GM12865 (cell line): ENCODE measurements at regions not wholly inside any gene's neighbourhood (a gene's known extent, or its start where the extent isn't known, plus 50 kb on each side); places are given as distances from the start of the nearest gene placed in this dataset.
A peak's percentile ranks its signal among the peaks of the same experiment; 100 is the strongest.

Source experiments
- DNase-seq: peaks from one replicate; pipeline ENCODE4 v3.0.0; 2010; ENCODE audit warnings: low read depth
- H3K4me3 ChIP-seq: 2 replicates; pipeline ENCODE4 v1.5.1; 2011; ENCODE audit warnings: mild to moderate bottlenecking, low read depth, low read length, control low read depth
- TF ChIP-seq, protein P1 (sequence below): IDR thresholded peaks from 2 replicates; pipeline ENCODE4 v1.5.1; 2011; ENCODE audit warnings: low read length, control low read depth, low read depth, inconsistent platforms; ENCODE audit not compliant: insufficient read depth; ENCODE audit errors: missing control alignments

DNA sequence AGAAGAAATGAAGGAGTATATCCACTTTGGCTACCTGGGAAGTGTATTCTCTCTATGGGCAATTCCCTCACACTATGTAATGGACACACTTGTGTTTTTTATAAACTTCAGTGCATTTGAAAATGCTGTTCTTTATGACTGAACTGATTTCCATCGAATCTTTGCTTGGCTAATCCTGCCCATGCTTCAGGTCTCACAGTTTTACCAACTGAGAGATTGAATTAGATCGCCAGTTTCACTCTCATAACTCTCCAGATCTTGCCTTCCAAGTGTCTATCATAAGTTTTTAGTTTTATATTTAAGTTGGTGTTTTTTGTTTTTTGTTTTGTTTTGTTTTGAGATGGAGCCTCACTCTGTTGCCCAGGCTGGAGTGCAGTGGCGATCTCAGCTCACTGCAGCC lies 73.5 kb upstream of the MBNL1 start:
- TF ChIP-seq, protein P1, sequence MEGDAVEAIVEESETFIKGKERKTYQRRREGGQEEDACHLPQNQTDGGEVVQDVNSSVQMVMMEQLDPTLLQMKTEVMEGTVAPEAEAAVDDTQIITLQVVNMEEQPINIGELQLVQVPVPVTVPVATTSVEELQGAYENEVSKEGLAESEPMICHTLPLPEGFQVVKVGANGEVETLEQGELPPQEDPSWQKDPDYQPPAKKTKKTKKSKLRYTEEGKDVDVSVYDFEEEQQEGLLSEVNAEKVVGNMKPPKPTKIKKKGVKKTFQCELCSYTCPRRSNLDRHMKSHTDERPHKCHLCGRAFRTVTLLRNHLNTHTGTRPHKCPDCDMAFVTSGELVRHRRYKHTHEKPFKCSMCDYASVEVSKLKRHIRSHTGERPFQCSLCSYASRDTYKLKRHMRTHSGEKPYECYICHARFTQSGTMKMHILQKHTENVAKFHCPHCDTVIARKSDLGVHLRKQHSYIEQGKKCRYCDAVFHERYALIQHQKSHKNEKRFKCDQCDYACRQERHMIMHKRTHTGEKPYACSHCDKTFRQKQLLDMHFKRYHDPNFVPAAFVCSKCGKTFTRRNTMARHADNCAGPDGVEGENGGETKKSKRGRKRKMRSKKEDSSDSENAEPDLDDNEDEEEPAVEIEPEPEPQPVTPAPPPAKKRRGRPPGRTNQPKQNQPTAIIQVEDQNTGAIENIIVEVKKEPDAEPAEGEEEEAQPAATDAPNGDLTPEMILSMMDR: no peak
- H3K4me3 ChIP-seq: peak overlapping the region; percentile 65; the same call in 1 of the 2 replicates
- DNase-seq: no peak

DNA sequence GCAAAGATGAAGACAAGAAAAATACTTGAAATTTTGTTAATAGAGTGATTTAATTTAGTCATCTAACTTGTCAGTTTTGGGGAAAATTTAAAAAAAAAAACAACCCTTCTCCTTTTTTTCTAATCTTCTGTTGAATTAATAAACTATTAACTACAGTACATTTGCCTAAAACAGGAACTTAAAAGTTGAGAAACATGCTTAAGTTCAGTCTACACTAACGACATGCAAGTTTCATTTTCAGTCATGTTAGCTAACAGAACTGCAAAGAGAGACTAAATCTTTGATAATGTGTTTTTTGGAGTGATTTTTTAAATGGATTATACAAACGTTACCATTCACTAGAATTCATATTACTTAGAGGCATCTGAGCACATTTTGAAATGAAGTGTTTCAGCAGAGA lies 71.9 kb upstream of the MBNL1 start:
- DNase-seq: peak; percentile 80
- TF ChIP-seq, protein P1: no peak
- H3K4me3 ChIP-seq: peak overlapping the region; percentile 47

DNA sequence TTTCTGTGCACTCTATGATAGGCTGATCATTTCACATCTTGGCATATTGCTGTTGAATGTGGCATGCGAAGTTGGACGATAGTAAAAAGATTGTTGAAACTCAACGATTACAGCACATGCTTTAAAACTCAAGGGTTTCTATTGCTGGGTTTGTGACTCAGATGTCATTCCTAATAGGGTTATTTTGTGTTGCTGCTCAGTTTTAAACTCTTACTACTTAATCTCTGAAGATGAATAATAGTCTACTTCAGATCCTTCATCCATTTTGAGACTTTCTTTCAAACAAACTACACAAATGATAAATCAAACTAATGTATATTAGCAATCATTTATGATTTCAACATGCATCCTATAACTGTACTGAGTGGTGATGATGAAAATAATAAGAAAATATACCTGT lies 71.3 kb upstream of the MBNL1 start:
- peak overlapping the region; percentile 47 for H3K4me3 ChIP-seq
- DNase-seq: peak; percentile 56
- TF ChIP-seq, protein P1: no peak

DNA sequence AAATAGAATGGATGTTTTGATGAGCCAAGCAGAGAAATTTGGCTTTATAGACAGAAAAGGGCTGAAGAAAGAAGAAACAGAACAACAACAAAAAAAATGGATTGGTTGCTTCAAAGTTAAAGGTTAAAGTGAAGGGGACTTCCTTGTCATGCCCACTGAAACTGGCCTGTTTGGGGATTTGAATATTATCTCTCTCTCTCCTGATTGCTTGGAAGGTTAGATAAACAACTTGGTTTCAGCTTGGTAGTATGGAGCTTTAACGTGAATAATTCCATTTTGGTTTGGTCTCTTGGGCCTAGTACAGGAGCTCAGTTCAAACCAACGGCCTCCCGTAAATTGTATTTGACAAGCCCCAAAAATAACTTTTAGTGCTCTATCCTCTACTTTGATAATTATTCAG lies 70.8 kb upstream of the MBNL1 start:
- H3K4me3 ChIP-seq: peak overlapping the region; percentile 47
- TF ChIP-seq, protein P1: no peak
- DNase-seq: peak; percentile 81

DNA sequence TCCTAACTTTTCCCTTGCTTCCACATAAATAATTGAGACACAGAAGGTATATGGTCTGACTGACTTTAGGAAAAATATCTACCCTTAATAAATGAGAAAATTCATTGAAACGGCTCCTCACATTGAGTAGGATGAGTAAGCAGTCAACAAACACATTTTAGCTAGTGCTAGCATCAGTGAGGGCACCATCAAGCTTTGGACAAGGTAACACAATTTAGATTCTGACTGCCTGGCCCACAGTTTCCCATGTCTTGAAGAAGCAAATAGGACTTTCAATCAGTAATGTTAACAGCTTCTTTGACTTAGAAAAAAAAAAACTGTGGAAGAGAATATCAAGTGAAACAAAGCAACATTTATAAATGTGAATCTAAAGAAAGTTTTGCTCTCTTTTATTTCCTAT lies 70.1 kb upstream of the MBNL1 start:
- TF ChIP-seq, protein P1: no peak
- DNase-seq: peak; percentile 47
- peak overlapping the region; percentile 47; the same call in 1 of the 2 replicates for H3K4me3 ChIP-seq

DNA sequence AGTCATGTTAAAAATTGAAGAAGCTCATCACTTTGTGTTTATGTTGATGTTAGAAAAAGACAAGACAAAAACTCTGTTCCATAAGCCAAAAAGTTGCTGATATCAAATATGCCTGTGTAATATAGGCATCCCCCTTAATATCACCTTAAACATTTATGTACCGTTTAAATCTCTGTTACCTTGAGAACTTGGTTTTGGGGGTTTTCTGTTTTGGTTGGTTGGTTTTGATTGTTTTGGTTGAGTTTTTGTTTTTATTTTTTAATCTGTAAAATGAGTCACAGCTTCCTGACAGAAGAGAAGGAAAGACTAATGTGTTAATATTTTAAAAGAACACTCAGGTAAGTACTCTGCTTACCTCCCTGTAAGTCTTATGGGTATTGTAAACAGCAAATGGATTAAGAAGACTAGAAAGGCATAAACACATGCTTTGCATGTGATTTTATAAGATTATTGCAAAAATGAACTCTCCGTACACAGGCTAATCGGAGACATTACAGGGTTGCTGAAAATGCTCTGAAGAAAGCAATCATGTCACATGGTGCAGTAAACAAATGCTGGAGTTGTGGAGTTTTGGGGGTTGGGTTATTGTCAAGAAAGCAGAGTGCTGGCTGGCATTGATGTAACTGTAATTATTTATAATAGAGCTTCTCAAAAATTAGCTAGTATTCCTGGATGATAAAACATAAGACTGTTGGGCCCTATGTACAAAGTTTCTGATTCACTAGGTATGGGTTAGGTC lies 69.5 kb upstream of the MBNL1 start:
- peak overlapping the region; percentile 62 for H3K4me3 ChIP-seq

More for the DNA sequence above, 69.5 kb upstream of the MBNL1 start:
- DNase-seq: peak; percentile 62
- TF ChIP-seq, protein P1: no peak
